H9 (cell line): ENCODE measurements at regions not wholly inside any gene's neighbourhood (a gene's known extent, or its start where the extent isn't known, plus 50 kb on each side); places are given as distances from the start of the nearest gene placed in this dataset.

Experiments
- DNase-seq: peaks from one replicate; pipeline ENCODE4 v3.0.0-alpha.2; 2017
- H2AFZ ChIP-seq: one replicate; pipeline ENCODE4 v1.6.1; 2013; ENCODE audit warnings: mild to moderate bottlenecking, low read length, control low read depth, moderate library complexity
- H2AK5ac ChIP-seq: 2 replicates; pipeline ENCODE4 v1.6.1; 2013; ENCODE audit warnings: low read length, control low read depth, mixed read lengths; ENCODE audit not compliant: insufficient read length
- H2BK120ac ChIP-seq: one replicate; pipeline ENCODE4 v1.6.1; 2013; ENCODE audit warnings: low read depth, mild to moderate bottlenecking, low read length, control low read depth, inconsistent platforms; ENCODE audit not compliant: poor library complexity, severe bottlenecking
- H2BK12ac ChIP-seq: 2 replicates; pipeline ENCODE4 v1.6.1; 2013; ENCODE audit warnings: low read length, control low read depth, mixed read lengths, low read depth; ENCODE audit not compliant: insufficient read length
- H2BK15ac ChIP-seq: 2 replicates; pipeline ENCODE4 v1.6.1; 2013; ENCODE audit warnings: low read depth, low read length, control low read depth
- H2BK20ac ChIP-seq: one replicate; pipeline ENCODE4 v1.6.1; 2013; ENCODE audit warnings: low read depth, mild to moderate bottlenecking, low read length, control low read depth, inconsistent platforms; ENCODE audit not compliant: poor library complexity, severe bottlenecking
- H2BK5ac ChIP-seq: 2 replicates; pipeline ENCODE4 v1.6.1; 2013; ENCODE audit warnings: low read length, control low read depth, mixed read lengths; ENCODE audit not compliant: insufficient read length
- H3K14ac ChIP-seq: 2 replicates; pipeline ENCODE4 v1.6.1; 2013; ENCODE audit warnings: low read length, control low read depth; ENCODE audit not compliant: insufficient read depth
- H3K18ac ChIP-seq: 2 replicates; pipeline ENCODE4 v1.6.1; 2013; ENCODE audit warnings: low read depth, mild to moderate bottlenecking, mixed read lengths, low read length, control low read depth; ENCODE audit not compliant: insufficient read length
- H3K23ac ChIP-seq: 2 replicates; pipeline ENCODE4 v1.6.1; 2013; ENCODE audit warnings: low read length, control low read depth, mixed read lengths, low read depth; ENCODE audit not compliant: insufficient read length
- H3K23me2 ChIP-seq: 2 replicates; pipeline ENCODE4 v1.6.1; 2013; ENCODE audit warnings: low read depth, mild to moderate bottlenecking, mixed read lengths, low read length, control low read depth; ENCODE audit not compliant: insufficient read length, poor library complexity, severe bottlenecking
- H3K27ac ChIP-seq: 2 replicates; pipeline ENCODE4 v1.5.1; 2013; ENCODE audit warnings: low read length, control low read depth, mixed read lengths, low read depth; ENCODE audit not compliant: insufficient read length
- H3K27me3 ChIP-seq: 2 replicates; pipeline ENCODE4 v1.6.1; 2013; ENCODE audit warnings: low read length, control low read depth, inconsistent platforms; ENCODE audit not compliant: insufficient read depth
- H3K4ac ChIP-seq: 2 replicates; pipeline ENCODE4 v1.6.1; 2013; ENCODE audit warnings: low read depth, mild to moderate bottlenecking, control low read depth, inconsistent platforms, low read length, moderate library complexity
- H3K4me1 ChIP-seq: 2 replicates; pipeline ENCODE4 v1.6.1; 2013; ENCODE audit warnings: low read length, control low read depth, inconsistent platforms; ENCODE audit not compliant: insufficient read depth
- H3K4me2 ChIP-seq: 2 replicates; pipeline ENCODE4 v1.6.1; 2013; ENCODE audit warnings: low read length, control low read depth, mixed read lengths; ENCODE audit not compliant: insufficient read length, insufficient read depth
- H3K56ac ChIP-seq: 2 replicates; pipeline ENCODE4 v1.6.1; 2013; ENCODE audit warnings: low read depth, mild to moderate bottlenecking, mixed read lengths, low read length, control low read depth; ENCODE audit not compliant: insufficient read length
- H3K79me1 ChIP-seq: 2 replicates; pipeline ENCODE4 v1.6.1; 2013; ENCODE audit warnings: low read depth, mild to moderate bottlenecking, moderate library complexity, low read length, control low read depth, inconsistent platforms; ENCODE audit not compliant: insufficient read depth, poor library complexity, severe bottlenecking
- H3K79me2 ChIP-seq: 2 replicates; pipeline ENCODE4 v1.6.1; 2013; ENCODE audit warnings: low read length, control low read depth, inconsistent platforms; ENCODE audit not compliant: insufficient read depth
- H3K9ac ChIP-seq: 2 replicates; pipeline ENCODE4 v1.6.1; 2013; ENCODE audit warnings: low read length, control low read depth, mixed read lengths; ENCODE audit not compliant: insufficient read length; ENCODE audit errors: extremely low read depth
- H3K9me3 ChIP-seq: one replicate; pipeline ENCODE4 v1.6.1; 2013; ENCODE audit warnings: low read depth, low read length, inconsistent platforms; ENCODE audit not compliant: control insufficient read depth
- H3T11ph ChIP-seq: one replicate; pipeline ENCODE4 v1.6.1; 2013; ENCODE audit warnings: mild to moderate bottlenecking, low read length, control low read depth, inconsistent platforms
- H4K20me1 ChIP-seq: one replicate; pipeline ENCODE4 v1.6.1; 2013; ENCODE audit not compliant: control insufficient read depth, insufficient read length, insufficient read depth
- H4K5ac ChIP-seq: 2 replicates; pipeline ENCODE4 v1.6.1; 2013; ENCODE audit warnings: low read depth, mild to moderate bottlenecking, mixed read lengths, low read length, control low read depth; ENCODE audit not compliant: insufficient read length
- H4K8ac ChIP-seq: replicated peaks from 2 replicates; pipeline ENCODE4 v1.6.1; 2013; ENCODE audit warnings: low read length, control low read depth, mixed read lengths, low read depth; ENCODE audit not compliant: insufficient read length
- H4K91ac ChIP-seq: 2 replicates; pipeline ENCODE4 v1.6.1; 2013; ENCODE audit warnings: low read depth, mild to moderate bottlenecking, moderate library complexity, mixed read lengths, low read length, control low read depth; ENCODE audit not compliant: insufficient read length
- H3K27ac Mint-ChIP-seq, 3 experiments: 2 replicates in 2 of 3; 3 replicates in 1 of 3; pipeline ENCODE4 v1.8.0; 2020 to 2021; ENCODE audit warnings: mixed read lengths in 3 of 3, mild to moderate bottlenecking in 1 of 3, moderate library complexity in 1 of 3
- H3K27me3 Mint-ChIP-seq: 2 replicates; pipeline ENCODE4 v1.8.0; 2021; ENCODE audit warnings: low read depth, mild to moderate bottlenecking, moderate library complexity, mixed read lengths
- H3K36me3 Mint-ChIP-seq, 3 experiments: 2 replicates in 2 of 3; 3 replicates in 1 of 3; pipeline ENCODE4 v1.8.0; 2020 to 2021; ENCODE audit warnings: low read depth in 3 of 3, mixed read lengths in 3 of 3; ENCODE audit not compliant: insufficient read depth in 1 of 3
- H3K4me1 Mint-ChIP-seq, 2 experiments: 2 replicates each; pipeline ENCODE4 v1.8.0; 2020; ENCODE audit warnings: mixed read lengths in 2 of 2
- H3K4me3 Mint-ChIP-seq, 2 experiments: 2 replicates in 1 of 2; 3 replicates in 1 of 2; pipeline ENCODE4 v1.8.0; 2020 to 2021; ENCODE audit warnings: mild to moderate bottlenecking in 2 of 2, mixed read lengths in 2 of 2, moderate library complexity in 1 of 2
- H3K9me3 Mint-ChIP-seq, 2 experiments: 2 replicates in 1 of 2; 3 replicates in 1 of 2; pipeline ENCODE4 v1.8.0; 2020; ENCODE audit warnings: mild to moderate bottlenecking in 2 of 2, mixed read lengths in 2 of 2, moderate library complexity in 1 of 2
- CTCF ChIP-seq: fragments of 200-600 bp; sonication (generic); conservative IDR thresholded peaks from 3 replicates; pipeline ENCODE4 v1.8.0; 2021; ENCODE audit warnings: antibody characterized with exemption, mild to moderate bottlenecking
- WGBS: extraction: QIAGEN DNeasy Blood & Tissue Kit; methylation state at CpG from one replicate; pipeline ENCODE4 v1.1.7; 2013; ENCODE audit warnings: missing lambda C conversion rate, low lambda C conversion rate, mixed read lengths; ENCODE audit not compliant: insufficient read length; ENCODE audit errors: extremely low coverage; 5-methylcytosine and 5-hydroxymethylcytosine counted together

- H3K4me3 Mint-ChIP-seq, result no peak overlapping the region
- no peaks in the 10 kb centered on the region for H4K20me1 ChIP-seq
These were observed 55.7 kb upstream of the ASAP2 start for GRCh38 chr2:9150906-9151305.

More at GRCh38 chr2:9150906-9151305, 55.7 kb upstream of the ASAP2 start:
- Histone ChIP-seq H3K18ac (no peak overlapping the region), H4K5ac (no peak overlapping the region), H2BK20ac (no peak overlapping the region), H3K23me2 (no peaks in the 10 kb centered on the region), H3K23ac (no peak overlapping the region), H3K79me2 (no peaks in the 10 kb centered on the region), H3K9me3 (no peaks in the 10 kb centered on the region), H2BK12ac (no peak overlapping the region), H3K27ac (no peak overlapping the region), H2AK5ac (no peak overlapping the region), H4K91ac (no peak overlapping the region), H3K27me3 (no peaks in the 10 kb centered on the region), H2AFZ (no peak overlapping the region), H3K4ac (no peak overlapping the region), H2BK120ac (no peak overlapping the region), H3K56ac (no peak overlapping the region), H3K14ac (no peak overlapping the region), H3K79me1 (no peaks in the 10 kb centered on the region), H4K8ac (no peak overlapping the region), H3K4me1 (no peaks in the 10 kb centered on the region), H2BK15ac (no peak overlapping the region), H3T11ph (no peak overlapping the region), H3K9ac (no peak overlapping the region), H3K4me2 (no peak overlapping the region), H2BK5ac (no peak overlapping the region)
- H3K4me1 Mint-ChIP-seq, result peaks cover 9 to 11% of the 10 kb centered on the region in 2 experiments; a peak in 3 of 4 replicates
- WGBS, result no CpG with 5 or more reads among the region's 13 CpGs
- no peak for DNase-seq
- no peak for TF ChIP-seq CTCF
- H3K27me3 Mint-ChIP-seq, result peaks cover 20% of the 10 kb centered on the region
- no peak overlapping the region for H3K27ac Mint-ChIP-seq
- no peaks in the 10 kb centered on the region for H3K9me3 Mint-ChIP-seq
- no peaks in the 10 kb centered on the region for H3K36me3 Mint-ChIP-seq
